ENCODE measurements at regions not wholly inside any gene's neighbourhood (a gene's known extent, or its start where the extent isn't known, plus 50 kb on each side); places are given as distances from the start of the nearest gene placed in this dataset.

GRCh38 chr10:123491364-123491763 lies 174.8 kb upstream of the GPR26 start:
- H3K56ac ChIP-seq (replicated peaks; ENCODE audit: insufficient read length, low read depth, low read length), result no peak overlapping the region
- FAIRE-seq, result no peak
- H4K20me1 ChIP-seq (replicated peaks in 1 of 2; ENCODE audit: control insufficient read depth in 1 of 2, insufficient read depth in 2 of 2, low read length in 2 of 2), result no peaks in the 10 kb centered on the region
- WGBS, 2 experiments (ENCODE audit: extremely low coverage in 1 of 2, insufficient coverage in 1 of 2, insufficient read length in 1 of 2, insufficient replicate concordance in 2 of 2, low coverage in 1 of 2, low lambda C conversion rate in 2 of 2, missing lambda C conversion rate in 1 of 2), result 82% methylated on average over 6 of the region's 6 CpGs; no CpG with 5 or more reads in 1 of the 2 experiments
- no peaks in the 10 kb centered on the region for H3K79me1 ChIP-seq (ENCODE audit: low read depth, low read length)
- H3K23ac ChIP-seq (ENCODE audit: insufficient read length), result no peak overlapping the region
- H2AK5ac ChIP-seq (ENCODE audit: low read depth, low read length), result no peak overlapping the region
- peak overlapping the region; percentile 5 for H4K91ac ChIP-seq (replicated peaks; ENCODE audit: insufficient read length, low read length)
- H3K18ac ChIP-seq (ENCODE audit: extremely low read depth, low read length), result no peak overlapping the region
- H2BK5ac ChIP-seq (ENCODE audit: low read depth, low read length), result no peak overlapping the region
- 0 out of 2 replicates have a peak overlapping the region, but pooled peaks have one; percentile 36 for H2BK20ac ChIP-seq (ENCODE audit: low read length)
- no peaks in the 10 kb centered on the region for H3K36me3 ChIP-seq (ENCODE audit: control insufficient read depth in 2 of 4, insufficient read depth in 4 of 4, low read length in 3 of 4)
- CTCF ChIA-PET (ENCODE audit: partially characterized antibody), result interaction anchor here (1.2 kb wide), 1 partner anchor 82 kb away, joined by 4 read pairs; no protein-coding TSS in a partner anchor
- H2BK15ac ChIP-seq (ENCODE audit: low read length), result no peak overlapping the region
- H3K9ac ChIP-seq (replicated peaks in 1 of 4; ENCODE audit: extremely low read depth in 1 of 4, low read depth in 3 of 4, low read length in 3 of 4), result no peak overlapping the region
- no peak overlapping the region for H2BK12ac ChIP-seq (ENCODE audit: low read depth, low read length)
- no peak overlapping the region for H4K5ac ChIP-seq (ENCODE audit: insufficient read length, low read depth, low read length)
- no peak overlapping the region for H4K8ac ChIP-seq (ENCODE audit: extremely low read depth, insufficient read depth, low read length)
- TF ChIP-seq SAP30 (IDR thresholded peaks at IDR 0.05; ENCODE audit: insufficient read depth, insufficient replicate concordance, low read length) (no peak), SRF (IDR thresholded peaks at IDR 0.05; ENCODE audit: low read depth, low read length) (no peak), SP2 (IDR thresholded peaks at IDR 0.05; ENCODE audit: low read length) (no peak), KDM5A (IDR thresholded peaks at IDR 0.05; ENCODE audit: low read length) (no peak), GABPA (IDR thresholded peaks at IDR 0.05; ENCODE audit: borderline replicate concordance, insufficient read depth, low read length) (no peak), TCF12 (IDR thresholded peaks at IDR 0.05; ENCODE audit: low read depth, low read length) (no peak), ZNF274 (IDR thresholded peaks at IDR 0.05; ENCODE audit: borderline replicate concordance, extremely low read depth, low read length) (no peak), E2F6 (IDR thresholded peaks at IDR 0.05) (no peak), CEBPB (IDR thresholded peaks at IDR 0.05; ENCODE audit: low read depth, low read length) (no peak), TEAD4 (IDR thresholded peaks at IDR 0.05; ENCODE audit: low read depth, low read length) (no peak)
- H3K79me2 ChIP-seq (ENCODE audit: control insufficient read depth in 1 of 2, insufficient read depth in 2 of 2, low read length in 2 of 2), result no peaks in the 10 kb centered on the region
- peaks cover 3 to 14% (median 8%) of the 10 kb centered on the region in 4 experiments for H3K4me1 ChIP-seq (replicated peaks in 1 of 4; ENCODE audit: control insufficient read depth in 3 of 4, insufficient read depth in 4 of 4, low read length in 3 of 4)
- no peaks in the 10 kb centered on the region for H3K27me3 ChIP-seq (replicated peaks in 1 of 4; ENCODE audit: control insufficient read depth in 3 of 4, extremely low read depth in 1 of 4, insufficient read depth in 3 of 4, low read length in 3 of 4)
- H3K23me2 ChIP-seq (ENCODE audit: low read depth, low read length), result no peaks in the 10 kb centered on the region
- no peak overlapping the region for H3K27ac ChIP-seq (ENCODE audit: low read depth, low read length)
- H2AFZ ChIP-seq (ENCODE audit: low read length), result no peak overlapping the region
- H3K9me3 ChIP-seq (ENCODE audit: insufficient read depth in 2 of 2, low read depth in 1 of 2, low read length in 1 of 2), result no peaks in the 10 kb centered on the region; a peak in 1 of 4 replicates
- no peak overlapping the region for H3K4me2 ChIP-seq (ENCODE audit: insufficient read depth in 1 of 2, low read depth in 2 of 2, low read length in 2 of 2)
- no peak for DNase-seq (ENCODE audit: low read depth in 1 of 2, low spot score in 2 of 2)
- H3K4me3 ChIP-seq (ENCODE audit: extremely low read depth in 1 of 4, insufficient read depth in 2 of 4, low read depth in 3 of 4, low read length in 4 of 4), result no peak overlapping the region
- H2BK120ac ChIP-seq (replicated peaks; ENCODE audit: low read depth, low read length), result no peak overlapping the region
- no peak overlapping the region for H3K14ac ChIP-seq (ENCODE audit: insufficient read length)
- POLR2A ChIA-PET (ENCODE audit: partially characterized antibody), result interaction anchor here (0.6 kb wide), 1 partner anchor 132 kb away, joined by 3 read pairs; no protein-coding TSS in a partner anchor
- no peak overlapping the region for H3K4ac ChIP-seq (replicated peaks; ENCODE audit: insufficient read length, low read depth, low read length)

All from H1 (cell line).